SU-DHL-6 (cell line): ENCODE measurements at regions not wholly inside any gene's neighbourhood (a gene's known extent, or its start where the extent isn't known, plus 50 kb on each side); places are given as distances from the start of the nearest gene placed in this dataset.

Experiments
- H2AFZ ChIP-seq: fragments of 200-600 bp; sonication (generic); 2 replicates; pipeline ENCODE4 v1.6.1; 2014; ENCODE audit warnings: low read depth, mild to moderate bottlenecking, moderate library complexity, mixed read lengths, antibody characterized with exemption, low read length; ENCODE audit not compliant: severe bottlenecking
- H3F3A ChIP-seq: fragments of 200-600 bp; shearing (Covaris generic); 2 replicates; pipeline ENCODE4 v1.6.0; 2016; ENCODE audit warnings: antibody characterized with exemption, mild to moderate bottlenecking; ENCODE audit not compliant: insufficient read depth
- H3K27ac ChIP-seq: fragments of 200-600 bp; sonication (generic); 2 replicates; pipeline ENCODE4 v1.5.1; 2016; ENCODE audit warnings: low read depth, mild to moderate bottlenecking, low read length, moderate library complexity, mixed read lengths
- H3K27me3 ChIP-seq: fragments of 200-600 bp; sonication (generic), shearing (Covaris generic); 2 replicates; pipeline ENCODE4 v1.6.0; 2014; ENCODE audit warnings: mild to moderate bottlenecking, low read length
- H3K36me3 ChIP-seq: fragments of 200-600 bp; sonication (generic); 2 replicates; pipeline ENCODE4 v1.6.1; 2014; ENCODE audit warnings: mild to moderate bottlenecking, low read length, mixed read lengths
- H3K4me2 ChIP-seq: fragments of 300-600, 200-600 bp; shearing (Covaris generic), sonication (generic); 2 replicates; pipeline ENCODE4 v1.6.0; 2014; ENCODE audit warnings: low read length, low read depth, mild to moderate bottlenecking; ENCODE audit not compliant: poor library complexity, severe bottlenecking
- H3K4me3 ChIP-seq: fragments of 200-600 bp; sonication (generic); 2 replicates; pipeline ENCODE4 v1.5.1; 2014; ENCODE audit warnings: antibody characterized with exemption, low read length, mild to moderate bottlenecking, mixed read lengths; ENCODE audit not compliant: insufficient read depth, poor library complexity, severe bottlenecking
- H3K79me2 ChIP-seq: fragments of 200-600 bp; sonication (generic); 2 replicates; pipeline ENCODE4 v1.6.1; 2014; ENCODE audit warnings: mild to moderate bottlenecking, low read length, moderate library complexity; ENCODE audit not compliant: insufficient read depth
- H3K9ac ChIP-seq: fragments of 200-600 bp; sonication (generic); 2 replicates; pipeline ENCODE4 v1.7.0; 2014; ENCODE audit warnings: mild to moderate bottlenecking, low read length
- H3K9me2 ChIP-seq: fragments of 200-600 bp; sonication (generic); replicated peaks from 2 replicates; pipeline ENCODE4 v1.6.1; 2014; ENCODE audit warnings: low read length; ENCODE audit not compliant: insufficient read depth
- H3K9me3 ChIP-seq: fragments of 200-600 bp; sonication (generic); 2 replicates; pipeline ENCODE4 v1.6.1; 2014; ENCODE audit warnings: low read length, mixed read lengths; ENCODE audit not compliant: insufficient read depth
- H4K20me1 ChIP-seq: fragments of 200-600 bp; sonication (generic); 2 replicates; pipeline ENCODE4 v1.6.1; 2014; ENCODE audit warnings: low read depth, mild to moderate bottlenecking, antibody characterized with exemption, low read length, moderate library complexity, mixed read lengths
- CTCF ChIP-seq: fragments of 200-600 bp; sonication (generic); IDR thresholded peaks from one replicate; pipeline ENCODE4 v1.5.1; 2017; ENCODE audit warnings: antibody characterized with exemption, mild to moderate bottlenecking, low read length, moderate library complexity; ENCODE audit not compliant: insufficient read depth, poor library complexity, severe bottlenecking
- EZH2phosphoT487 ChIP-seq: fragments of 200-600 bp; sonication (generic), shearing (Covaris generic); conservative IDR thresholded peaks from 2 replicates; pipeline ENCODE4 v1.6.1; 2018; ENCODE audit warnings: mild to moderate bottlenecking, antibody characterized with exemption, low read length, moderate library complexity, mixed read lengths

GRCh38 chr5:68680366-68680765 is 413.4 kb upstream of the SLC30A5 start:
- Histone ChIP-seq H3K79me2 (no peaks in the 10 kb centered on the region), H3K27me3 (no peaks in the 10 kb centered on the region), H3K9me3 (no peaks in the 10 kb centered on the region), H3K36me3 (no peaks in the 10 kb centered on the region), H2AFZ (no peak overlapping the region), H3F3A (no peaks in the 10 kb centered on the region), H3K9ac (no peak overlapping the region), H4K20me1 (no peaks in the 10 kb centered on the region), H3K4me3 (no peak overlapping the region), H3K4me2 (no peak overlapping the region), H3K9me2 (no peaks in the 10 kb centered on the region), H3K27ac (no peak overlapping the region)
- no peak for TF ChIP-seq EZH2phosphoT487
- no peak for TF ChIP-seq CTCF

- Histone ChIP-seq H3K9me3 (no peaks in the 10 kb centered on the region), H3K9ac (no peak overlapping the region), H3K27me3 (no peaks in the 10 kb centered on the region), H3F3A (no peaks in the 10 kb centered on the region), H3K4me2 (no peak overlapping the region), H3K36me3 (no peaks in the 10 kb centered on the region), H3K4me3 (no peak overlapping the region), H3K79me2 (no peaks in the 10 kb centered on the region), H3K9me2 (no peaks in the 10 kb centered on the region), H3K27ac (no peak overlapping the region), H4K20me1 (no peaks in the 10 kb centered on the region), H2AFZ (no peak overlapping the region)
- TF ChIP-seq CTCF (no peak), EZH2phosphoT487 (no peak)
Measured at GRCh38 chr5:68681929-68682328, 411.9 kb upstream of the SLC30A5 start.

- no peak overlapping the region for H3K4me3 ChIP-seq
- H3K27ac ChIP-seq, result no peak overlapping the region
- no peaks in the 10 kb centered on the region for H3K79me2 ChIP-seq
- no peak for TF ChIP-seq CTCF
- no peak for TF ChIP-seq EZH2phosphoT487
- no peaks in the 10 kb centered on the region for H3K9me3 ChIP-seq
- H3F3A ChIP-seq, result no peaks in the 10 kb centered on the region
- no peak overlapping the region for H3K4me2 ChIP-seq
- H4K20me1 ChIP-seq, result no peaks in the 10 kb centered on the region
- H3K27me3 ChIP-seq, result no peaks in the 10 kb centered on the region
- H2AFZ ChIP-seq, result no peak overlapping the region
- H3K9me2 ChIP-seq, result no peaks in the 10 kb centered on the region
- no peaks in the 10 kb centered on the region for H3K36me3 ChIP-seq
- H3K9ac ChIP-seq, result no peak overlapping the region
Measured at GRCh38 chr5:68682400-68683160, 411.2 kb upstream of the SLC30A5 start.
